Activated CD8-positive, alpha-beta memory T cell treated with anti-CD3 and anti-CD28 coated beads, Interleukin-2, amount 10 ng/mL, durations not matched to agents 7 days and 5 days (primary cell): ENCODE measurements at regions not wholly inside any gene's neighbourhood (a gene's known extent, or its start where the extent isn't known, plus 50 kb on each side); places are given as distances from the start of the nearest gene placed in this dataset.
"Not testable (repeated sequence)": the region's sequence is repeated elsewhere in the genome, so short reads cannot be mapped to it uniquely, and the experiment has no call there.

Experiments
- ATAC-seq: fragments of 150-1000 bp; cut with Tn5 transposase; one replicate; pipeline ENCODE4 v1.10.0; 2021; ENCODE audit warnings: moderate library complexity
- CTCF ChIA-PET: fragments of 350-600 bp; sonication (Branson Sonifier 250); formaldehyde crosslinking; loops from one replicate; lab custom pipeline; 2021; ENCODE audit warnings: antibody characterized with exemption; lab: Charles Lee
- DNase-seq: peaks from one replicate; pipeline ENCODE4 v3.0.0-alpha.2; 2020
- H3K27ac Mint-ChIP-seq: one replicate; pipeline ENCODE4 v1.8.0; 2021; ENCODE audit warnings: mild to moderate bottlenecking, mixed read lengths
- H3K27me3 Mint-ChIP-seq: one replicate; pipeline ENCODE4 v1.8.0; 2021; ENCODE audit warnings: mixed read lengths
- H3K36me3 Mint-ChIP-seq: one replicate; pipeline ENCODE4 v1.8.0; 2021; ENCODE audit warnings: mild to moderate bottlenecking, mixed read lengths
- H3K4me1 Mint-ChIP-seq: one replicate; pipeline ENCODE4 v1.8.0; 2021; ENCODE audit warnings: mixed read lengths
- H3K4me3 Mint-ChIP-seq: one replicate; pipeline ENCODE4 v1.8.0; 2021; ENCODE audit warnings: mild to moderate bottlenecking, moderate library complexity, mixed read lengths
- H3K9me3 Mint-ChIP-seq: one replicate; pipeline ENCODE4 v1.8.0; 2022; ENCODE audit warnings: low read depth, mixed read lengths

- no peak overlapping the region for H3K27ac Mint-ChIP-seq
Measured at GRCh38 chr9:24817756-24818155, 272.1 kb upstream of the IZUMO3 start.

GRCh38 chr9:24816006-24816405 lies 270.3 kb upstream of the IZUMO3 start:
- CTCF ChIA-PET = no interaction called here
- H3K27ac Mint-ChIP-seq = no peak overlapping the region
- no peaks in the 10 kb centered on the region for H3K36me3 Mint-ChIP-seq
- H3K9me3 Mint-ChIP-seq = peaks cover 14% of the 10 kb centered on the region
- no peak overlapping the region for H3K4me3 Mint-ChIP-seq
- H3K27me3 Mint-ChIP-seq = no peaks in the 10 kb centered on the region
- ATAC-seq (no peak), DNase-seq (no peak)
- no peaks in the 10 kb centered on the region for H3K4me1 Mint-ChIP-seq

More at GRCh38 chr9:24817756-24818155, 272.1 kb upstream of the IZUMO3 start:
- Mint-ChIP-seq H3K36me3 (no peaks in the 10 kb centered on the region), H3K4me1 (no peaks in the 10 kb centered on the region), H3K4me3 (no peak overlapping the region), H3K27me3 (no peaks in the 10 kb centered on the region), H3K9me3 (peaks cover 12% of the 10 kb centered on the region)
- DNase-seq = no peak
- CTCF ChIA-PET = no interaction called here
- no peak for ATAC-seq

DNA sequence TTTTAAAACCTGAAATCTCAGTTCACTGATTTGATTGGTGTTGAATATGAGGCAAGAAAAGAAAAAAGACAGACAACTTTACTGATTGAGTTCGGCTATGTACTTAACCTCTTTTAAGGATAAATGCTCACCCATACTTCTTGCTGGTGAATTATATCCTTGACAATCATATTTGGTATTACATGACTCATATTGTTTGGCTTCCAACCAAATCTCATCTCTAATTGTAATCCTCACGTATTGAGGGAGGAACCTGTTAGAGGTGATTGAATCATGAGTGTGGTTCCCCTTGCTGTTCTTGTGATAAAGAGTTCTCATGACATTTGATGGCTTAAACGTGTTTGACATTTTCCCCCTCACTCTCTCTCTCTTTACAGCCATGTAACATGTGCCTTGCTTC lies 255.6 kb upstream of the IZUMO3 start:
- DNase-seq (no peak), ATAC-seq (no peak)
- H3K9me3 Mint-ChIP-seq = peaks cover 9% of the 10 kb centered on the region
- H3K27me3 Mint-ChIP-seq = no peaks in the 10 kb centered on the region
- no peaks in the 10 kb centered on the region for H3K36me3 Mint-ChIP-seq
- CTCF ChIA-PET = no interaction called here
- H3K4me1 Mint-ChIP-seq = no peaks in the 10 kb centered on the region
- no peak overlapping the region for H3K27ac Mint-ChIP-seq
- H3K4me3 Mint-ChIP-seq = no peak overlapping the region

GRCh38 chr9:24793787-24794186 lies 248.1 kb upstream of the IZUMO3 start:
- no peak overlapping the region for H3K4me3 Mint-ChIP-seq
- no peaks in the 10 kb centered on the region for H3K36me3 Mint-ChIP-seq
- CTCF ChIA-PET = no interaction called here
- H3K27ac Mint-ChIP-seq = no peak overlapping the region
- peaks cover 18% of the 10 kb centered on the region for H3K9me3 Mint-ChIP-seq
- DNase-seq (no peak), ATAC-seq (no peak)
- no peaks in the 10 kb centered on the region for H3K4me1 Mint-ChIP-seq
- no peaks in the 10 kb centered on the region for H3K27me3 Mint-ChIP-seq

GRCh38 chr9:24776226-24776625 lies 230.5 kb upstream of the IZUMO3 start:
- no peak for ATAC-seq
- Mint-ChIP-seq H3K4me3 (no peak overlapping the region), H3K27ac (no peak overlapping the region), H3K36me3 (no peaks in the 10 kb centered on the region), H3K4me1 (no peaks in the 10 kb centered on the region), H3K27me3 (no peaks in the 10 kb centered on the region), H3K9me3 (peaks cover 30% of the 10 kb centered on the region)
- no peak for DNase-seq
- CTCF ChIA-PET = no interaction called here

DNA sequence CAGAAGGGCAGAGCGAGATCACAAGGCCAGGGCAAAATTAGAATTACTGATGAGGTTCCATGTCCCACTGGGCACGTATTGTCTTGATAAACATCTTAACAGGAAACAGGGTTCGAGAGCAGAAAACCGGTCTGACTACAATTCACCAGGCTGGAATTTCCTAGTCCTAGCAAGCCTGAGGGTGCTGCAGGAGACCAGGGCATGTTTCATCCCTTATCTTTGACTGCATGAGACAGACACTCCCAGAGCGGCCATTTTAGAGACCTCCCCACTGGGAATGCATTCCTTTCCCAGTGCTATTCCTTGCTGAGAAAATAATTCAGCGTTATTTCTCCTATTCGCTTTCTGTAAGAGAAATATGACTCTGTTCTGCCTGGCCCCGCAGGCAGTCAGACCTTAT lies 228.5 kb upstream of the IZUMO3 start:
- H3K27ac Mint-ChIP-seq, H3K27me3 Mint-ChIP-seq, DNase-seq, H3K4me3 Mint-ChIP-seq, H3K4me1 Mint-ChIP-seq, ATAC-seq, H3K36me3 Mint-ChIP-seq, CTCF ChIA-PET: not testable (repeated sequence)
- H3K9me3 Mint-ChIP-seq = peaks cover 21% of the 10 kb centered on the region

DNA sequence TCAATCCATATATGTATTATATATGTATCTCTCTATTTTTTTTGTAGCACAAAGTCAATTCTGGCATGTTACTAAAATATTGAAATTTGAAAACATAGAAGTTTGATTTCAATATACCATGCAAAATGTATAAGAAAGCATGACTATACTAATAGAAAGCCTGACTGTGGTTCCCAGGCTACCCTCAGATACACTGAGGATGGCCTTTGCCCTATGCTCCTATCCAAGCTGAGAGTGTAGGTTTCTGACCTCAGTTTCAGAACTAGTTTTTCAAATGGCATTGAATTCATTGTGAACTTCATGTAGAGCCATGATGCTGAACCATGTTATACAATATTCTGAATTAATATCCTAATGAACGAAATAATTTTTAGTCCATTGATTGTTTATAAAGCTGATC lies 220.4 kb upstream of the IZUMO3 start:
- Mint-ChIP-seq H3K9me3 (peaks cover 15% of the 10 kb centered on the region), H3K4me3 (no peak overlapping the region), H3K36me3 (no peaks in the 10 kb centered on the region), H3K27me3 (no peaks in the 10 kb centered on the region), H3K4me1 (no peaks in the 10 kb centered on the region), H3K27ac (no peak overlapping the region)
- DNase-seq (no peak), ATAC-seq (no peak)
- CTCF ChIA-PET = no interaction called here

GRCh38 chr9:24765025-24765756 lies 219.5 kb upstream of the IZUMO3 start:
- peaks cover 17% of the 10 kb centered on the region for H3K9me3 Mint-ChIP-seq
- no peaks in the 10 kb centered on the region for H3K27me3 Mint-ChIP-seq
- no peaks in the 10 kb centered on the region for H3K4me1 Mint-ChIP-seq
- H3K4me3 Mint-ChIP-seq = no peak overlapping the region
- ATAC-seq (no peak), DNase-seq (no peak)
- no peaks in the 10 kb centered on the region for H3K36me3 Mint-ChIP-seq
- no peak overlapping the region for H3K27ac Mint-ChIP-seq
- CTCF ChIA-PET = no interaction called here

- no peak for DNase-seq
- CTCF ChIA-PET = no interaction called here
- Mint-ChIP-seq H3K4me3 (no peak overlapping the region), H3K4me1 (no peaks in the 10 kb centered on the region), H3K36me3 (no peaks in the 10 kb centered on the region), H3K27ac (no peak overlapping the region), H3K27me3 (no peaks in the 10 kb centered on the region), H3K9me3 (peaks cover 16% of the 10 kb centered on the region)
- no peak for ATAC-seq
Measured at GRCh38 chr9:24738421-24738961, 192.8 kb upstream of the IZUMO3 start.

GRCh38 chr9:24731754-24732153 lies 186.1 kb upstream of the IZUMO3 start:
- DNase-seq (no peak), ATAC-seq (no peak)
- H3K4me1 Mint-ChIP-seq = no peaks in the 10 kb centered on the region
- CTCF ChIA-PET = no interaction called here
- no peaks in the 10 kb centered on the region for H3K36me3 Mint-ChIP-seq
- H3K4me3 Mint-ChIP-seq = no peak overlapping the region
- H3K27ac Mint-ChIP-seq = no peak overlapping the region
- no peaks in the 10 kb centered on the region for H3K27me3 Mint-ChIP-seq
- peaks cover 7% of the 10 kb centered on the region for H3K9me3 Mint-ChIP-seq

DNA sequence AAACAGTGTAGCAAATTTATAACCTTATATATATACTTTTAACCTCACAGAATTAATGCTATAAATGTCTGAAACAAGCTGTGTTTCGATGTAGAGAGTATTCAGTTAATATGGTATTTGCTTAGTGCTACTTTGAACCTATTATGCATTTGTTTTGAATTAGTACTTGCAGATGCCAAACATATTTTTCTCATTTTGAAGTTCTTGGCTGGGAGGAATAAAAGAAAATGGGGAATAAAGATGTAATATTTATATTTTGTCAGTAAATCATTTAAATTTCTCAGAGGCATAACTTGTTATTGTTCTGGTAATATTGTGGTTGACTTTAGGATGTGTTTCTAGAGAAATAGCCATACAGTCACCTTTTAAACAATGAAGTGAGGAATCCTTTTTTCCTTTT lies 175.9 kb upstream of the IZUMO3 start:
- Mint-ChIP-seq H3K9me3 (peaks cover 14% of the 10 kb centered on the region), H3K36me3 (peaks cover 1% of the 10 kb centered on the region)
- no peak for ATAC-seq

GRCh38 chr9:24712206-24712605 lies 166.5 kb upstream of the IZUMO3 start:
- CTCF ChIA-PET = no interaction called here
- ATAC-seq = no peak
- DNase-seq = no peak
- Mint-ChIP-seq H3K4me3 (no peak overlapping the region), H3K9me3 (peaks cover 5% of the 10 kb centered on the region), H3K36me3 (no peaks in the 10 kb centered on the region), H3K4me1 (no peaks in the 10 kb centered on the region), H3K27me3 (no peaks in the 10 kb centered on the region), H3K27ac (no peak overlapping the region)

More for the DNA sequence above, 175.9 kb upstream of the IZUMO3 start:
- CTCF ChIA-PET = no interaction called here
- Mint-ChIP-seq H3K4me1 (no peaks in the 10 kb centered on the region), H3K4me3 (no peak overlapping the region), H3K27ac (no peak overlapping the region), H3K27me3 (no peaks in the 10 kb centered on the region)
- DNase-seq = no peak

- Mint-ChIP-seq H3K36me3 (no peaks in the 10 kb centered on the region), H3K27ac (no peak overlapping the region), H3K4me3 (no peak overlapping the region), H3K9me3 (peaks cover 5% of the 10 kb centered on the region), H3K27me3 (no peaks in the 10 kb centered on the region), H3K4me1 (no peaks in the 10 kb centered on the region)
- ATAC-seq = no peak
- no peak for DNase-seq
- CTCF ChIA-PET = no interaction called here
Measured at GRCh38 chr9:24708814-24709213, 163.1 kb upstream of the IZUMO3 start.

DNA sequence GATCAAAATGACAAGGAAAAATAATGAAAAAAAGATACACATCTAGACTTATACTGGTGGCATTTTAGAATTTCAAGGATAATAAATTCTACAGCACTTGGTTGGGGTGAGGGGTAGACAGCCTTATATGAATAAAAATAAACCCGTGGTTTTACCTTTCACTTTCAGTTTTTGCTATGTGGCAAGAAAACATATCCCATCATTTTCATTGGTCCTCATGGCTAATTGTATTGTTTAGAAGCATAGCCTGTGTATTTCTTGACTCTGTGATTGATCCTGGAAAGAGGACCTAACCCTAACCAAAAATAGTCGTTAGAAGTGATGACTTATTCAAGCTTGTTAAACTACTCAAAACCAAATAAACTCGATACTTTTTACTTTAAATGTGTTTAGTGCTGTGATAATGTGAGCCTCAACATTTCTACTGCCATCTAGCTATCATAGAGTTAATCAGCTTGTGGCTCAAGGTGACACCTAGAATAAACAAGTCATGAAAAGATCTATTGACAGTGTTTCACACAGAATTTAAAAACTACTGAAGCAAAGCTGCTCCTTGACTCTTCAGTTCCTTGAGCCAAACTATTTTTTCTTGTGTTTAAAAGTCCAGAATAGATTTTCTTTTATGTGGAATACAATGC lies 153.3 kb upstream of the IZUMO3 start:
- ATAC-seq (no peak), DNase-seq (no peak)
- no peaks in the 10 kb centered on the region for H3K36me3 Mint-ChIP-seq
- CTCF ChIA-PET = no interaction called here
- no peak overlapping the region for H3K27ac Mint-ChIP-seq
- peaks cover 13% of the 10 kb centered on the region for H3K9me3 Mint-ChIP-seq
- no peaks in the 10 kb centered on the region for H3K4me1 Mint-ChIP-seq
- H3K27me3 Mint-ChIP-seq = no peaks in the 10 kb centered on the region
- no peak overlapping the region for H3K4me3 Mint-ChIP-seq
